ENCODE measurements at regions not wholly inside any gene's neighbourhood (a gene's known extent, or its start where the extent isn't known, plus 50 kb on each side); places are given as distances from the start of the nearest gene placed in this dataset.
"Not testable (repeated sequence)": the region's sequence is repeated elsewhere in the genome, so short reads cannot be mapped to it uniquely, and the experiment has no call there.

- no peak for DNase-seq
- intact Hi-C loops (cut with DNase I) = no loop called here
These were observed 52.7 kb upstream of the SERBP1 start for GRCh38 chr1:67482733-67483482.

GRCh38 chr1:67484492-67484891, 54.3 kb upstream of the SERBP1 start:
- intact Hi-C loops (cut with DNase I) = no loop called here
- no peak for DNase-seq

- intact Hi-C loops (cut with DNase I) = no loop called here
- DNase-seq = no peak
These were observed 55.0 kb upstream of the SERBP1 start for GRCh38 chr1:67485046-67485811.

GRCh38 chr1:67489643-67490042, 59.4 kb upstream of the SERBP1 start:
- intact Hi-C loops (cut with DNase I) = loop anchor here (5.0 kb wide), 1 partner anchor 142 kb away; no protein-coding TSS in a partner anchor
- DNase-seq = peak in 1 of 42 donors; percentile 38

- intact Hi-C loops (cut with DNase I) = loop anchor here (5.0 kb wide), 1 partner anchor 144 kb away; no protein-coding TSS in a partner anchor
- no peak for DNase-seq
These were observed 61.1 kb upstream of the SERBP1 start for GRCh38 chr1:67491280-67491679.

GRCh38 chr1:67493148-67493547, 62.9 kb upstream of the SERBP1 start:
- DNase-seq = no peak
- intact Hi-C loops (cut with DNase I) = loop anchor here (5.0 kb wide), 1 partner anchor 146 kb away; no protein-coding TSS in a partner anchor

GRCh38 chr1:67495327-67495726, 65.1 kb upstream of the SERBP1 start:
- DNase-seq = no peak
- intact Hi-C loops (cut with DNase I) = no loop called here

GRCh38 chr1:67496329-67496728, 66.1 kb upstream of the SERBP1 start:
- no peak for DNase-seq
- intact Hi-C loops (cut with DNase I) = no loop called here

- intact Hi-C loops (cut with DNase I) = loop anchor here (10.0 kb wide), 1 partner anchor 266 kb away; no protein-coding TSS in a partner anchor
- peak; percentile 53 to 92 (median 84) for DNase-seq
These were observed 70.3 kb upstream of the SERBP1 start for GRCh38 chr1:67500413-67500959.

GRCh38 chr1:67503974-67504373, 73.8 kb upstream of the SERBP1 start:
- intact Hi-C loops (cut with DNase I) = loop anchor here (10.0 kb wide), 1 partner anchor 269 kb away; no protein-coding TSS in a partner anchor
- DNase-seq = no peak

- DNase-seq; intact Hi-C loops (cut with DNase I): not testable (repeated sequence)
These were observed 83.4 kb upstream of the SERBP1 start for GRCh38 chr1:67513392-67514294.

GRCh38 chr1:67514300-67514699, 84.1 kb upstream of the SERBP1 start:
- no peak for DNase-seq
- intact Hi-C loops (cut with DNase I) = no loop called here

- no peak for DNase-seq
- intact Hi-C loops (cut with DNase I) = no loop called here
These were observed 84.6 kb upstream of the SERBP1 start for GRCh38 chr1:67514786-67515185.

- intact Hi-C loops (cut with DNase I) = no loop called here
- DNase-seq = no peak
These were observed 85.3 kb upstream of the SERBP1 start for GRCh38 chr1:67515324-67516080.

- no peak for DNase-seq
- intact Hi-C loops (cut with DNase I) = no loop called here
These were observed 86.8 kb upstream of the SERBP1 start for GRCh38 chr1:67517046-67517445.

- intact Hi-C loops (cut with DNase I) = no loop called here
- DNase-seq = no peak
These were observed 91.8 kb upstream of the SERBP1 start for GRCh38 chr1:67522001-67522441.

- intact Hi-C loops (cut with DNase I) = no loop called here
- DNase-seq = no peak
These were observed 92.6 kb upstream of the SERBP1 start for GRCh38 chr1:67522793-67523192.
